GM12892 (cell line): ENCODE measurements at regions not wholly inside any gene's neighbourhood (a gene's known extent, or its start where the extent isn't known, plus 50 kb on each side); places are given as distances from the start of the nearest gene placed in this dataset.

Experiments used
- DNase-seq: peaks from one replicate; pipeline ENCODE4 v3.0.0; 2011; ENCODE audit not compliant: insufficient read length
- FAIRE-seq: peaks from 2 replicates; lab custom pipeline; 2011; peaks lifted over from hg19 to GRCh38; lab: Jason Lieb, UNC
- POLR2A ChIP-seq: IDR thresholded peaks from 2 replicates; pipeline ENCODE4 v1.6.1; 2011; ENCODE audit warnings: low read depth, low read length, control low read depth
- POLR2AphosphoS5 ChIP-seq: IDR thresholded peaks from 2 replicates; pipeline ENCODE4 v1.6.1; 2011; ENCODE audit warnings: low read depth, low read length, control low read depth
- TAF1 ChIP-seq: IDR thresholded peaks from 2 replicates; pipeline ENCODE4 v1.6.1; 2011; ENCODE audit warnings: low read depth, mild to moderate bottlenecking, control low read depth, low read length, borderline replicate concordance

- no peak for FAIRE-seq
- no peak for DNase-seq
- TF ChIP-seq POLR2A (no peak), POLR2AphosphoS5 (no peak), TAF1 (no peak)
Measured at GRCh38 chr1:114330451-114330983, 176.8 kb upstream of the SYT6 start.

- DNase-seq (no peak), FAIRE-seq (no peak)
- TF ChIP-seq POLR2A: no peak
- no peak for TF ChIP-seq TAF1
- TF ChIP-seq POLR2AphosphoS5: no peak
Measured at GRCh38 chr1:114328361-114328904, 174.8 kb upstream of the SYT6 start.

GRCh38 chr1:114324662-114324965, 170.9 kb upstream of the SYT6 start:
- TF ChIP-seq TAF1 (no peak), POLR2AphosphoS5 (no peak), POLR2A (no peak)
- DNase-seq: no peak
- no peak for FAIRE-seq

GRCh38 chr1:114323959-114324661, 170.4 kb upstream of the SYT6 start:
- TF ChIP-seq TAF1 (no peak), POLR2A (no peak), POLR2AphosphoS5 (no peak)
- no peak for FAIRE-seq
- DNase-seq: no peak

GRCh38 chr1:114322734-114323133, 169.1 kb upstream of the SYT6 start:
- no peak for TF ChIP-seq POLR2A
- no peak for TF ChIP-seq TAF1
- TF ChIP-seq POLR2AphosphoS5: no peak
- FAIRE-seq: no peak

GRCh38 chr1:114322207-114322606, 168.5 kb upstream of the SYT6 start:
- no peak for DNase-seq
- TF ChIP-seq TAF1 (no peak), POLR2AphosphoS5 (no peak), POLR2A (no peak)
- FAIRE-seq: no peak

More at GRCh38 chr1:114322734-114323133, 169.1 kb upstream of the SYT6 start:
- no peak for DNase-seq

GRCh38 chr1:114320586-114320985, 166.9 kb upstream of the SYT6 start:
- DNase-seq (no peak), FAIRE-seq (no peak)
- TF ChIP-seq POLR2AphosphoS5: no peak
- no peak for TF ChIP-seq TAF1
- no peak for TF ChIP-seq POLR2A

GRCh38 chr1:114319418-114319817, 165.7 kb upstream of the SYT6 start:
- FAIRE-seq (no peak), DNase-seq (no peak)
- no peak for TF ChIP-seq POLR2AphosphoS5
- no peak for TF ChIP-seq POLR2A
- no peak for TF ChIP-seq TAF1

- no peak for FAIRE-seq
Measured at GRCh38 chr1:114318961-114319360, 165.3 kb upstream of the SYT6 start.

GRCh38 chr1:114316204-114316603, 162.5 kb upstream of the SYT6 start:
- FAIRE-seq (no peak), DNase-seq (no peak)
- TF ChIP-seq POLR2A (no peak), TAF1 (no peak), POLR2AphosphoS5 (no peak)

More at GRCh38 chr1:114318961-114319360, 165.3 kb upstream of the SYT6 start:
- no peak for DNase-seq
- no peak for TF ChIP-seq TAF1
- no peak for TF ChIP-seq POLR2AphosphoS5
- no peak for TF ChIP-seq POLR2A

GRCh38 chr1:114315631-114316030, 162.0 kb upstream of the SYT6 start:
- no peak for TF ChIP-seq POLR2AphosphoS5
- no peak for TF ChIP-seq POLR2A
- no peak for TF ChIP-seq TAF1
- FAIRE-seq: no peak
- DNase-seq: no peak

- no peak for FAIRE-seq
Measured at GRCh38 chr1:114314576-114314975, 160.9 kb upstream of the SYT6 start.

More at GRCh38 chr1:114314576-114314975, 160.9 kb upstream of the SYT6 start:
- no peak for DNase-seq
- TF ChIP-seq TAF1 (no peak), POLR2AphosphoS5 (no peak), POLR2A (no peak)
